ENCODE measurements at regions not wholly inside any gene's neighbourhood (a gene's known extent, or its start where the extent isn't known, plus 50 kb on each side); places are given as distances from the start of the nearest gene placed in this dataset.

- Histone ChIP-seq H3K4me2 (ENCODE audit: low read depth, low read length, poor library complexity, severe bottlenecking) (no peak overlapping the region), H4K20me1 (ENCODE audit: insufficient read depth, low read depth, low read length) (no peaks in the 10 kb centered on the region), H3K79me2 (ENCODE audit: low read length) (no peaks in the 10 kb centered on the region), H3K4me1 (ENCODE audit: low read length) (no peaks in the 10 kb centered on the region), H3K9ac (ENCODE audit: low read length) (no peak overlapping the region), H3K27ac (ENCODE audit: low read length) (no peak overlapping the region), H3K36me3 (ENCODE audit: insufficient read depth, low read length) (no peaks in the 10 kb centered on the region), H3K9me3 (ENCODE audit: low read length) (no peaks in the 10 kb centered on the region), H3K9me2 (replicated peaks; ENCODE audit: insufficient read depth, low read length) (no peaks in the 10 kb centered on the region), H2AFZ (ENCODE audit: low read length) (no peak overlapping the region), H3K4me3 (ENCODE audit: low read length) (no peak overlapping the region), H3K27me3 (ENCODE audit: low read length) (no peaks in the 10 kb centered on the region)
- DNase-seq = no peak
These were observed 406.4 kb downstream of the SMARCA1 start for GRCh38 chrX:129116676-129117470.

GRCh38 chrX:129115935-129116334 is 407.4 kb downstream of the SMARCA1 start:
- Histone ChIP-seq H3K4me1 (ENCODE audit: low read length) (no peaks in the 10 kb centered on the region), H3K79me2 (ENCODE audit: low read length) (no peaks in the 10 kb centered on the region), H3K9me2 (replicated peaks; ENCODE audit: insufficient read depth, low read length) (no peaks in the 10 kb centered on the region), H3K4me2 (ENCODE audit: low read depth, low read length, poor library complexity, severe bottlenecking) (no peak overlapping the region), H3K9ac (ENCODE audit: low read length) (no peak overlapping the region), H3K27ac (ENCODE audit: low read length) (no peak overlapping the region), H2AFZ (ENCODE audit: low read length) (no peak overlapping the region), H4K20me1 (ENCODE audit: insufficient read depth, low read depth, low read length) (no peaks in the 10 kb centered on the region), H3K36me3 (ENCODE audit: insufficient read depth, low read length) (no peaks in the 10 kb centered on the region), H3K9me3 (ENCODE audit: low read length) (no peaks in the 10 kb centered on the region), H3K4me3 (ENCODE audit: low read length) (no peak overlapping the region), H3K27me3 (ENCODE audit: low read length) (no peaks in the 10 kb centered on the region)
- DNase-seq = no peak

GRCh38 chrX:129115104-129115503 is 408.2 kb downstream of the SMARCA1 start:
- H3K9ac ChIP-seq (ENCODE audit: low read length) = no peak overlapping the region
- H3K36me3 ChIP-seq (ENCODE audit: insufficient read depth, low read length) = no peaks in the 10 kb centered on the region
- H3K27me3 ChIP-seq (ENCODE audit: low read length) = no peaks in the 10 kb centered on the region
- H3K79me2 ChIP-seq (ENCODE audit: low read length) = no peaks in the 10 kb centered on the region
- no peaks in the 10 kb centered on the region for H3K4me1 ChIP-seq (ENCODE audit: low read length)
- no peaks in the 10 kb centered on the region for H4K20me1 ChIP-seq (ENCODE audit: insufficient read depth, low read depth, low read length)
- H3K9me3 ChIP-seq (ENCODE audit: low read length) = no peaks in the 10 kb centered on the region
- DNase-seq = peak; percentile 82
- no peak overlapping the region for H3K4me2 ChIP-seq (ENCODE audit: low read depth, low read length, poor library complexity, severe bottlenecking)
- no peak overlapping the region for H3K4me3 ChIP-seq (ENCODE audit: low read length)
- H3K27ac ChIP-seq (ENCODE audit: low read length) = no peak overlapping the region
- no peaks in the 10 kb centered on the region for H3K9me2 ChIP-seq (replicated peaks; ENCODE audit: insufficient read depth, low read length)
- no peak overlapping the region for H2AFZ ChIP-seq (ENCODE audit: low read length)

- H3K9ac ChIP-seq (ENCODE audit: low read length) = no peak overlapping the region
- H4K20me1 ChIP-seq (ENCODE audit: insufficient read depth, low read depth, low read length) = no peaks in the 10 kb centered on the region
- no peaks in the 10 kb centered on the region for H3K4me1 ChIP-seq (ENCODE audit: low read length)
- H3K4me2 ChIP-seq (ENCODE audit: low read depth, low read length, poor library complexity, severe bottlenecking) = no peak overlapping the region
- no peaks in the 10 kb centered on the region for H3K9me3 ChIP-seq (ENCODE audit: low read length)
- H3K36me3 ChIP-seq (ENCODE audit: insufficient read depth, low read length) = no peaks in the 10 kb centered on the region
- DNase-seq = no peak
- no peak overlapping the region for H3K27ac ChIP-seq (ENCODE audit: low read length)
- H2AFZ ChIP-seq (ENCODE audit: low read length) = no peak overlapping the region
- no peaks in the 10 kb centered on the region for H3K9me2 ChIP-seq (replicated peaks; ENCODE audit: insufficient read depth, low read length)
- no peak overlapping the region for H3K4me3 ChIP-seq (ENCODE audit: low read length)
- no peaks in the 10 kb centered on the region for H3K79me2 ChIP-seq (ENCODE audit: low read length)
- H3K27me3 ChIP-seq (ENCODE audit: low read length) = no peaks in the 10 kb centered on the region
These were observed 412.1 kb downstream of the SMARCA1 start for GRCh38 chrX:129111081-129111798.

- Histone ChIP-seq H3K36me3 (ENCODE audit: insufficient read depth, low read length) (no peaks in the 10 kb centered on the region), H3K9me2 (replicated peaks; ENCODE audit: insufficient read depth, low read length) (no peaks in the 10 kb centered on the region), H3K4me2 (ENCODE audit: low read depth, low read length, poor library complexity, severe bottlenecking) (no peak overlapping the region), H3K27me3 (ENCODE audit: low read length) (no peaks in the 10 kb centered on the region), H3K27ac (ENCODE audit: low read length) (no peak overlapping the region), H3K9me3 (ENCODE audit: low read length) (no peaks in the 10 kb centered on the region), H3K79me2 (ENCODE audit: low read length) (no peaks in the 10 kb centered on the region), H4K20me1 (ENCODE audit: insufficient read depth, low read depth, low read length) (no peaks in the 10 kb centered on the region), H3K9ac (ENCODE audit: low read length) (no peak overlapping the region), H2AFZ (ENCODE audit: low read length) (no peak overlapping the region), H3K4me1 (ENCODE audit: low read length) (no peaks in the 10 kb centered on the region), H3K4me3 (ENCODE audit: low read length) (no peak overlapping the region)
- no peak for DNase-seq
These were observed 414.4 kb downstream of the SMARCA1 start for GRCh38 chrX:129108936-129109335.

- Histone ChIP-seq H3K4me2 (ENCODE audit: low read depth, low read length, poor library complexity, severe bottlenecking) (no peak overlapping the region), H3K4me1 (ENCODE audit: low read length) (no peaks in the 10 kb centered on the region), H3K9me3 (ENCODE audit: low read length) (no peaks in the 10 kb centered on the region), H3K36me3 (ENCODE audit: insufficient read depth, low read length) (no peaks in the 10 kb centered on the region), H3K27ac (ENCODE audit: low read length) (no peak overlapping the region), H2AFZ (ENCODE audit: low read length) (no peak overlapping the region), H3K4me3 (ENCODE audit: low read length) (no peak overlapping the region), H3K79me2 (ENCODE audit: low read length) (no peaks in the 10 kb centered on the region), H4K20me1 (ENCODE audit: insufficient read depth, low read depth, low read length) (no peaks in the 10 kb centered on the region), H3K9ac (ENCODE audit: low read length) (no peak overlapping the region), H3K27me3 (ENCODE audit: low read length) (0 out of 2 replicates have a peak, but pooled peaks cover 2% of the 10 kb centered on the region), H3K9me2 (replicated peaks; ENCODE audit: insufficient read depth, low read length) (no peaks in the 10 kb centered on the region)
- no peak for DNase-seq
These were observed 424.1 kb downstream of the SMARCA1 start for GRCh38 chrX:129099207-129099606.

GRCh38 chrX:129097668-129098067 is 425.6 kb downstream of the SMARCA1 start:
- Histone ChIP-seq H4K20me1 (ENCODE audit: insufficient read depth, low read depth, low read length) (no peaks in the 10 kb centered on the region), H3K27ac (ENCODE audit: low read length) (no peak overlapping the region), H3K9me2 (replicated peaks; ENCODE audit: insufficient read depth, low read length) (no peaks in the 10 kb centered on the region), H3K79me2 (ENCODE audit: low read length) (no peaks in the 10 kb centered on the region), H3K9ac (ENCODE audit: low read length) (no peak overlapping the region), H3K4me2 (ENCODE audit: low read depth, low read length, poor library complexity, severe bottlenecking) (no peak overlapping the region), H3K4me1 (ENCODE audit: low read length) (no peaks in the 10 kb centered on the region), H2AFZ (ENCODE audit: low read length) (no peak overlapping the region), H3K4me3 (ENCODE audit: low read length) (no peak overlapping the region), H3K27me3 (ENCODE audit: low read length) (0 out of 2 replicates have a peak, but pooled peaks cover 2% of the 10 kb centered on the region), H3K9me3 (ENCODE audit: low read length) (no peaks in the 10 kb centered on the region), H3K36me3 (ENCODE audit: insufficient read depth, low read length) (no peaks in the 10 kb centered on the region)
- no peak for DNase-seq

GRCh38 chrX:129093706-129094105 is 429.6 kb downstream of the SMARCA1 start:
- no peaks in the 10 kb centered on the region for H3K79me2 ChIP-seq (ENCODE audit: low read length)
- H4K20me1 ChIP-seq (ENCODE audit: insufficient read depth, low read depth, low read length) = no peaks in the 10 kb centered on the region
- H3K27me3 ChIP-seq (ENCODE audit: low read length) = 0 out of 2 replicates have a peak, but pooled peaks cover 2% of the 10 kb centered on the region
- no peak overlapping the region for H3K4me3 ChIP-seq (ENCODE audit: low read length)
- H2AFZ ChIP-seq (ENCODE audit: low read length) = no peak overlapping the region
- DNase-seq = no peak
- H3K4me2 ChIP-seq (ENCODE audit: low read depth, low read length, poor library complexity, severe bottlenecking) = no peak overlapping the region
- no peaks in the 10 kb centered on the region for H3K4me1 ChIP-seq (ENCODE audit: low read length)
- no peaks in the 10 kb centered on the region for H3K9me2 ChIP-seq (replicated peaks; ENCODE audit: insufficient read depth, low read length)
- H3K9ac ChIP-seq (ENCODE audit: low read length) = no peak overlapping the region
- H3K27ac ChIP-seq (ENCODE audit: low read length) = no peak overlapping the region
- no peaks in the 10 kb centered on the region for H3K9me3 ChIP-seq (ENCODE audit: low read length)
- H3K36me3 ChIP-seq (ENCODE audit: insufficient read depth, low read length) = no peaks in the 10 kb centered on the region

Data from Karpas-422 (cell line).